ENCODE measurements at regions not wholly inside any gene's neighbourhood (a gene's known extent, or its start where the extent isn't known, plus 50 kb on each side); places are given as distances from the start of the nearest gene placed in this dataset.

- POLR2A ChIA-PET (ENCODE audit: unreplicated experiment) = interaction anchor here (0.7 kb wide), 1 partner anchor 670 kb away, joined by 4 read pairs; no protein-coding TSS in a partner anchor
- Histone ChIP-seq H3K4me1 (ENCODE audit: insufficient read depth, low read length) (no peaks in the 10 kb centered on the region), H3K79me2 (ENCODE audit: low read length) (no peaks in the 10 kb centered on the region), H3K9ac (ENCODE audit: low read length) (no peak overlapping the region), H3F3A (ENCODE audit: low read length, unreplicated experiment) (no peaks in the 10 kb centered on the region), H3K27me3 (ENCODE audit: low read length) (no peaks in the 10 kb centered on the region), H4K20me1 (ENCODE audit: low read length) (no peaks in the 10 kb centered on the region), H3K4me2 (ENCODE audit: low read length) (no peak overlapping the region), H3K4me3 (ENCODE audit: low read length) (no peak overlapping the region), H2AFZ (ENCODE audit: low read length) (no peak overlapping the region), H3K9me3 (ENCODE audit: low read length) (no peaks in the 10 kb centered on the region), H3K9me2 (replicated peaks; ENCODE audit: low read length) (no peaks in the 10 kb centered on the region), H3K36me3 (ENCODE audit: low read depth, low read length) (no peaks in the 10 kb centered on the region), H3K27ac (ENCODE audit: low read length) (no peak overlapping the region)
- no peak for ATAC-seq
- BruUV-seq (replicated peaks) = no TSS peak
- no peak for TF ChIP-seq EZH2phosphoT487 (IDR thresholded peaks at IDR 0.05; ENCODE audit: borderline replicate concordance, low read length)
- CTCF ChIA-PET = no interaction called here
- no peak for DNase-seq
- intact Hi-C loops (cut with micrococcal nuclease) = no loop called here
Observed at GRCh38 chr10:61304746-61305145, 148.4 kb downstream of the TMEM26 start.

GRCh38 chr10:61302124-61302523, 151.1 kb downstream of the TMEM26 start:
- TF ChIP-seq EZH2 (IDR thresholded peaks at IDR 0.05; ENCODE audit: low read length, unreplicated experiment) (no peak), EZH2phosphoT487 (IDR thresholded peaks at IDR 0.05; ENCODE audit: borderline replicate concordance, low read length) (no peak), CTCF (conservative IDR thresholded peaks at IDR 0.05; ENCODE audit: low read depth, low read length) (no peak)
- Histone ChIP-seq H3K4me1 (ENCODE audit: insufficient read depth, low read length) (no peaks in the 10 kb centered on the region), H3K4me2 (ENCODE audit: low read length) (no peak overlapping the region), H2AFZ (ENCODE audit: low read length) (no peak overlapping the region), H3K27ac (ENCODE audit: low read length) (no peak overlapping the region), H3F3A (ENCODE audit: low read length, unreplicated experiment) (no peaks in the 10 kb centered on the region), H3K36me3 (ENCODE audit: low read depth, low read length) (no peaks in the 10 kb centered on the region), H4K20me1 (ENCODE audit: low read length) (no peaks in the 10 kb centered on the region), H3K79me2 (ENCODE audit: low read length) (no peaks in the 10 kb centered on the region), H3K9ac (ENCODE audit: low read length) (no peak overlapping the region), H3K27me3 (ENCODE audit: low read length) (no peaks in the 10 kb centered on the region), H3K9me2 (replicated peaks; ENCODE audit: low read length) (no peaks in the 10 kb centered on the region), H3K9me3 (ENCODE audit: low read length) (no peaks in the 10 kb centered on the region), H3K4me3 (ENCODE audit: low read length) (no peak overlapping the region)
- intact Hi-C loops (cut with micrococcal nuclease) = no loop called here
- ATAC-seq (no peak), DNase-seq (no peak)
- CTCF ChIA-PET = no interaction called here
- BruUV-seq (replicated peaks) = no TSS peak
- POLR2A ChIA-PET (ENCODE audit: unreplicated experiment) = no interaction called here

GRCh38 chr10:61301575-61301974, 151.6 kb downstream of the TMEM26 start:
- DNase-seq = no peak
- Histone ChIP-seq H3K27ac (ENCODE audit: low read length) (no peak overlapping the region), H3K27me3 (ENCODE audit: low read length) (no peaks in the 10 kb centered on the region), H3K9me3 (ENCODE audit: low read length) (no peaks in the 10 kb centered on the region), H4K20me1 (ENCODE audit: low read length) (no peaks in the 10 kb centered on the region), H3K9me2 (replicated peaks; ENCODE audit: low read length) (no peaks in the 10 kb centered on the region), H3K9ac (ENCODE audit: low read length) (no peak overlapping the region), H3K36me3 (ENCODE audit: low read depth, low read length) (no peaks in the 10 kb centered on the region), H3K4me2 (ENCODE audit: low read length) (no peak overlapping the region), H3K4me3 (ENCODE audit: low read length) (no peak overlapping the region), H3F3A (ENCODE audit: low read length, unreplicated experiment) (no peaks in the 10 kb centered on the region), H2AFZ (ENCODE audit: low read length) (no peak overlapping the region), H3K79me2 (ENCODE audit: low read length) (no peaks in the 10 kb centered on the region), H3K4me1 (ENCODE audit: insufficient read depth, low read length) (no peaks in the 10 kb centered on the region)
- ChIA-PET CTCF (no interaction called here), POLR2A (ENCODE audit: unreplicated experiment) (no interaction called here)
- TF ChIP-seq CTCF (conservative IDR thresholded peaks at IDR 0.05; ENCODE audit: low read depth, low read length) (no peak), EZH2phosphoT487 (IDR thresholded peaks at IDR 0.05; ENCODE audit: borderline replicate concordance, low read length) (no peak), EZH2 (IDR thresholded peaks at IDR 0.05; ENCODE audit: low read length, unreplicated experiment) (no peak)
- BruUV-seq (replicated peaks) = no TSS peak
- no peak for ATAC-seq
- intact Hi-C loops (cut with micrococcal nuclease) = no loop called here
